ENCODE measurements at regions not wholly inside any gene's neighbourhood (a gene's known extent, or its start where the extent isn't known, plus 50 kb on each side); places are given as distances from the start of the nearest gene placed in this dataset.

- no peak for TF ChIP-seq CTCF (IDR thresholded peaks at IDR 0.05)
- TF ChIP-seq POLR2A (IDR thresholded peaks at IDR 0.05), result no peak
Measured at GRCh38 chr4:107439401-107439800, 280.6 kb downstream of the PAPSS1 start.
